HCT116 (cell line): ENCODE measurements at regions not wholly inside any gene's neighbourhood (a gene's known extent, or its start where the extent isn't known, plus 50 kb on each side); places are given as distances from the start of the nearest gene placed in this dataset.
"Not testable (repeated sequence)": the region's sequence is repeated elsewhere in the genome, so short reads cannot be mapped to it uniquely, and the experiment has no call there.

ENCODE experiments used
- ATAC-seq: fragments of 200-7000 bp; cut with Tn5 transposase; 2 replicates; pipeline ENCODE4 v1.9.1; 2020; ENCODE audit warnings: mild to moderate bottlenecking, moderate library complexity
- BruUV-seq: library from RNA; stranded (reverse); fragments of 400-500 nt; replicated peaks from 2 replicates; lab custom pipeline; 2021; lab: Mats Ljungman, UMichigan
- CTCF ChIA-PET: fragments of 300-600 bp; sonication (Branson Sonifier 250); formaldehyde crosslinking; loops from one replicate; lab custom pipeline; 2021; ENCODE audit warnings: antibody characterized with exemption; lab: Charles Lee
- POLR2A ChIA-PET: fragments of 300-600, 350-600 bp; sonication (Branson Sonifier 250); formaldehyde crosslinking; loops from one replicate; lab custom pipeline; 2021; ENCODE audit warnings: antibody characterized with exemption; lab: Charles Lee
- RAD21 ChIA-PET, 2 experiments: fragments of 300-600 bp; sonication (Branson Sonifier 250); formaldehyde crosslinking; loops; one replicate each; lab custom pipeline; 2023; ENCODE audit warnings: low total read pairs in 2 of 2; ENCODE audit not compliant: uncharacterized antibody in 2 of 2, unreplicated experiment in 2 of 2, low non-redundant PET in 1 of 2; lab: Charles Lee
- DNase-seq: peaks from one replicate; pipeline ENCODE4 v3.0.0-alpha.2; 2010; ENCODE audit warnings: low read depth, low spot score
- H2AFZ ChIP-seq: fragments of 200-600 bp; shearing (Covaris generic), sonication (generic); 2 replicates; pipeline ENCODE4 v1.6.1; 2017; ENCODE audit warnings: low read depth, mixed run types, mixed read lengths, antibody characterized with exemption, low read length; ENCODE audit not compliant: poor library complexity, severe bottlenecking
- H3K27ac ChIP-seq: 2 replicates; pipeline ENCODE4 v1.5.1; 2012; ENCODE audit warnings: low read depth, low read length
- H3K27me3 ChIP-seq: fragments of 200-600 bp; sonication (generic); 2 replicates; pipeline ENCODE4 v1.6.1; 2016; ENCODE audit warnings: mixed run types, low read length, mixed read lengths; ENCODE audit not compliant: insufficient read depth
- H3K36me3 ChIP-seq, 2 experiments: fragments of 200-500 bp in 1 of 2; fragments of 200-600 bp in 1 of 2; sonication (Bioruptor generic) in 1 of 2; sonication (generic) in 1 of 2; 2 replicates each; pipeline versions ENCODE4 v1.5.1 to v1.6.1; 2014 to 2016; ENCODE audit warnings: low read length in 2 of 2, inconsistent platforms in 1 of 2, mixed read lengths in 1 of 2, mixed run types in 1 of 2; ENCODE audit not compliant: insufficient read depth in 2 of 2, control insufficient read depth in 1 of 2
- H3K4me1 ChIP-seq, 2 experiments: fragments of 200-600 bp in 1 of 2; sonication (generic) in 1 of 2; 2 replicates each; pipeline versions ENCODE4 v1.5.1 to v1.6.1; 2012 to 2017; ENCODE audit warnings: low read length in 2 of 2, inconsistent platforms in 1 of 2, mild to moderate bottlenecking in 1 of 2, mixed read lengths in 1 of 2, mixed run types in 1 of 2, moderate library complexity in 1 of 2; ENCODE audit not compliant: insufficient read depth in 2 of 2, control insufficient read depth in 1 of 2
- H3K4me2 ChIP-seq: fragments of 200-600 bp; sonication (generic); 2 replicates; pipeline ENCODE4 v1.6.1; 2017; ENCODE audit warnings: mixed run types, low read length, mixed read lengths
- H3K4me3 ChIP-seq, 2 experiments: fragments of 200-600 bp in 1 of 2; sonication (generic) in 1 of 2; replicated peaks in 1 of 2; 2 replicates each; pipeline ENCODE4 v1.5.1; 2011 to 2016; ENCODE audit warnings: low read length in 2 of 2, control low read depth in 1 of 2, low read depth in 1 of 2, mild to moderate bottlenecking in 1 of 2, mixed read lengths in 1 of 2, mixed run types in 1 of 2
- H3K79me2 ChIP-seq: fragments of 200-600 bp; sonication (generic); 2 replicates; pipeline ENCODE4 v1.6.1; 2017; ENCODE audit warnings: mild to moderate bottlenecking, mixed run types, low read length, moderate library complexity, mixed read lengths; ENCODE audit not compliant: insufficient read depth
- H3K9ac ChIP-seq: fragments of 200-600 bp; sonication (generic); 2 replicates; pipeline ENCODE4 v1.6.1; 2016; ENCODE audit warnings: low read length, mixed read lengths
- H3K9me2 ChIP-seq: fragments of 200-600 bp; sonication (generic), shearing (Covaris generic); 2 replicates; pipeline ENCODE4 v1.6.1; 2017; ENCODE audit warnings: mixed run types, mild to moderate bottlenecking, moderate library complexity; ENCODE audit not compliant: insufficient read depth
- H3K9me3 ChIP-seq, 2 experiments: fragments of 200-500 bp in 1 of 2; fragments of 200-600 bp in 1 of 2; sonication (Bioruptor generic) in 1 of 2; sonication (generic) in 1 of 2; 2 replicates each; pipeline ENCODE4 v1.6.1; 2014 to 2017; ENCODE audit warnings: low read length in 2 of 2, mixed read lengths in 2 of 2, inconsistent platforms in 1 of 2, low read depth in 1 of 2, mild to moderate bottlenecking in 1 of 2, mixed run types in 1 of 2, moderate library complexity in 1 of 2; ENCODE audit not compliant: control insufficient read depth in 1 of 2, insufficient read depth in 1 of 2
- H4K20me1 ChIP-seq: fragments of 200-600 bp; sonication (generic), shearing (Covaris generic); 2 replicates; pipeline ENCODE4 v1.6.1; 2017; ENCODE audit warnings: mixed run types, mild to moderate bottlenecking, moderate library complexity; ENCODE audit not compliant: insufficient read depth
- CBX3 ChIP-seq: IDR thresholded peaks from 2 replicates; pipeline ENCODE4 v1.6.1; 2012; ENCODE audit warnings: low read depth
- EGR1 ChIP-seq: IDR thresholded peaks from 2 replicates; pipeline ENCODE4 v1.6.1; 2012; ENCODE audit warnings: low read depth
- EZH2phosphoT487 ChIP-seq: fragments of 200-600 bp; IDR thresholded peaks from 2 replicates; pipeline ENCODE4 v1.6.1; 2018; ENCODE audit warnings: antibody characterized with exemption, borderline replicate concordance
- FOSL1 ChIP-seq: IDR thresholded peaks from 2 replicates; pipeline ENCODE4 v1.6.1; 2012; ENCODE audit warnings: low read depth
- POLR2AphosphoS5 ChIP-seq: IDR thresholded peaks from 2 replicates; pipeline ENCODE4 v1.6.1; 2011; ENCODE audit warnings: mild to moderate bottlenecking, low read depth, low read length, moderate library complexity
- SIN3A ChIP-seq: IDR thresholded peaks from 2 replicates; pipeline ENCODE4 v1.6.1; 2012; ENCODE audit warnings: low read depth
- SRF ChIP-seq: IDR thresholded peaks from 2 replicates; pipeline ENCODE4 v1.6.1; 2012; ENCODE audit warnings: low read depth
- ZNF274 ChIP-seq: fragments of 200-500 bp; sonication (Bioruptor generic); IDR thresholded peaks from 2 replicates; pipeline ENCODE4 v1.6.1; 2014; ENCODE audit warnings: mild to moderate bottlenecking, low read depth, low read length, inconsistent platforms
- intact Hi-C: fragments of 100-400 bp; cut with micrococcal nuclease; formaldehyde crosslinking; loops from 2 replicates; pipeline ENCODE4 v1.10.0; 2022
- TF ChIP-seq, protein P1 (sequence below): IDR thresholded peaks from 2 replicates; pipeline ENCODE4 v1.6.1; 2012
- TF ChIP-seq, protein P2 (sequence below), 3 experiments: fragments of 200-600 bp in 1 of 3; sonication (generic) in 1 of 3; IDR thresholded peaks in 2 of 3; conservative IDR thresholded peaks in 1 of 3; 2 replicates each; pipeline ENCODE4 v1.5.1; 2012 to 2017; ENCODE audit warnings: low read depth in 2 of 3, low read length in 2 of 3, antibody characterized with exemption in 1 of 3, borderline replicate concordance in 1 of 3, control low read depth in 1 of 3, mild to moderate bottlenecking in 1 of 3, mixed read lengths in 1 of 3, mixed run types in 1 of 3, moderate library complexity in 1 of 3; ENCODE audit not compliant: insufficient read depth in 1 of 3

DNA sequence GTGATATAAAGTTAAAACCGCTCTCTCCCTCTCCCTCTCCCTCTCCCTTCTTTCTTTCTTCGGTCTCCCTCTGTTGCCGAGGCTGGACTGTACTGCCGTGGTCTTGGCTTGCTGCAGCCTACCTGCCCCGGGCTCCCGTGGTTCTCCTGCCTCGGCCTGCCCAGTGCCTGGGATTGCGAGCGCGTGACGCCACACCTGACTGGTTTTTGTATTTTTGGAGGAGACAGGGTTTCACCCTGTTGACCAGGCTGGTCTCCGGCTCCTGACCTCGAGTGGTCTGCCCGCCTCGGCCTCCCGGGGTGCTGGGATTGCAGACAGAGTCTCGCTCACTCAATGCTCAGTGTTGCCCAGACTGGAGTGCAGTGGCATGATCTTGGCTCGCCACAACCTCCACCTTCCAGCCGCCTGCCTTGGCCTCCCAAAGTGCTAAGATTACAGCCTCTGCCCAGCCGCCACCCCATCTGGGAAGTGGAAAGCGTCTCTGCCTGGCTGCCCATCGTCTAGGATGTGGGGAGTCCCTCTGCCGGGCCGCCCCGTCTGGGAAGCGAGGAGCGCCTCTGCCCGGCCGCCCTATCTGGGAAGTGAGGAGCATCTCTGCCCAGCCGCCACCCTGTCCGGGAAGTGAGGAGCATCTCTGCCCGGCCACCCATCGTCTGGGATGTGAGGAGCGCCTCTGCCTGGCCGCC, 400.5 kb downstream of the CAAP1 start:
- H3K9me2 ChIP-seq, H3K36me3 ChIP-seq, H3K9me3 ChIP-seq, H4K20me1 ChIP-seq, DNase-seq, H3K27me3 ChIP-seq, H3K4me3 ChIP-seq, ATAC-seq, RAD21 ChIA-PET, H3K4me1 ChIP-seq, H3K27ac ChIP-seq, POLR2A ChIA-PET, H2AFZ ChIP-seq, intact Hi-C loops, H3K4me2 ChIP-seq, BruUV-seq, H3K79me2 ChIP-seq, H3K9ac ChIP-seq, CTCF ChIA-PET: not testable (repeated sequence)

DNA sequence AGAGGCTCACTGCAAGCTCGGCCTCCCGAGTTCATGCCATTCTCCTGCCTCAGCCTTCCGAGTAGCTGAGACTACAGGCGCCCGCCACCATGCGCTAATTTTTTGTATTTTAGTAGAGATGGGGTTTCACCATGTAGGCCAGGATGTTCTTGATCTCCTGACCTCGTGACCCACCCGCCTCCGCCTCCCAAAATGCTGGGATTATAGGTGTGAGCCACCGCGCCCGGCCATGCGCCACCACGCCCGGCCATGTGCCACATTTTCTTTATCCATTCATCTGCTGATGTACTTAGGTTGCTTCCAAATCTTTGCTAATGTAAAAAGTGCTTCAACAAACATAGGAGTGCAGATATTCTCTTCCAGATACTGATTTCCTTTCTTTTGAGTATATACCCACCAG, 408.6 kb downstream of the CAAP1 start:
- no peak overlapping the region for H3K9ac ChIP-seq
- no peak overlapping the region for H3K4me3 ChIP-seq
- TF ChIP-seq CBX3: no peak
- TF ChIP-seq EGR1: no peak
- TF ChIP-seq POLR2AphosphoS5: no peak
- no peak for TF ChIP-seq SRF
- TF ChIP-seq SIN3A: no peak
- TF ChIP-seq, protein P1, sequence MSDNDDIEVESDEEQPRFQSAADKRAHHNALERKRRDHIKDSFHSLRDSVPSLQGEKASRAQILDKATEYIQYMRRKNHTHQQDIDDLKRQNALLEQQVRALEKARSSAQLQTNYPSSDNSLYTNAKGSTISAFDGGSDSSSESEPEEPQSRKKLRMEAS: no peak
- TF ChIP-seq, protein P2, sequence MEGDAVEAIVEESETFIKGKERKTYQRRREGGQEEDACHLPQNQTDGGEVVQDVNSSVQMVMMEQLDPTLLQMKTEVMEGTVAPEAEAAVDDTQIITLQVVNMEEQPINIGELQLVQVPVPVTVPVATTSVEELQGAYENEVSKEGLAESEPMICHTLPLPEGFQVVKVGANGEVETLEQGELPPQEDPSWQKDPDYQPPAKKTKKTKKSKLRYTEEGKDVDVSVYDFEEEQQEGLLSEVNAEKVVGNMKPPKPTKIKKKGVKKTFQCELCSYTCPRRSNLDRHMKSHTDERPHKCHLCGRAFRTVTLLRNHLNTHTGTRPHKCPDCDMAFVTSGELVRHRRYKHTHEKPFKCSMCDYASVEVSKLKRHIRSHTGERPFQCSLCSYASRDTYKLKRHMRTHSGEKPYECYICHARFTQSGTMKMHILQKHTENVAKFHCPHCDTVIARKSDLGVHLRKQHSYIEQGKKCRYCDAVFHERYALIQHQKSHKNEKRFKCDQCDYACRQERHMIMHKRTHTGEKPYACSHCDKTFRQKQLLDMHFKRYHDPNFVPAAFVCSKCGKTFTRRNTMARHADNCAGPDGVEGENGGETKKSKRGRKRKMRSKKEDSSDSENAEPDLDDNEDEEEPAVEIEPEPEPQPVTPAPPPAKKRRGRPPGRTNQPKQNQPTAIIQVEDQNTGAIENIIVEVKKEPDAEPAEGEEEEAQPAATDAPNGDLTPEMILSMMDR (IDR thresholded peaks at IDR 0.05 in 2 of 3, conservative IDR thresholded peaks at IDR 0.05 in 1 of 3; ENCODE audit: borderline replicate concordance in 1 of 3, insufficient read depth in 1 of 3, low read depth in 2 of 3, low read length in 2 of 3): no peak
- TF ChIP-seq ZNF274: no peak
- TF ChIP-seq FOSL1: no peak
- no peak for TF ChIP-seq EZH2phosphoT487
- ChIA-PET RAD21 (no interaction called here), CTCF (no interaction called here), POLR2A (no interaction called here)
- no peaks in the 10 kb centered on the region for H3K9me2 ChIP-seq
- H3K9me3 ChIP-seq: peaks cover 0 to 2% of the 10 kb centered on the region in 2 experiments; a peak in 1 of 4 replicates
- H3K4me2 ChIP-seq: no peak overlapping the region
- H3K27ac ChIP-seq: no peak overlapping the region
- H2AFZ ChIP-seq: no peak overlapping the region
- no peaks in the 10 kb centered on the region for H4K20me1 ChIP-seq
- BruUV-seq: no TSS peak
- ATAC-seq: no peak
- no peaks in the 10 kb centered on the region for H3K79me2 ChIP-seq
- intact Hi-C loops: no loop called here
- H3K36me3 ChIP-seq: no peaks in the 10 kb centered on the region
- DNase-seq: no peak
- no peaks in the 10 kb centered on the region for H3K27me3 ChIP-seq
- no peaks in the 10 kb centered on the region for H3K4me1 ChIP-seq
